SK-N-DZ (cell line): ENCODE measurements at regions not wholly inside any gene's neighbourhood (a gene's known extent, or its start where the extent isn't known, plus 50 kb on each side); places are given as distances from the start of the nearest gene placed in this dataset.
"Not testable (repeated sequence)": the region's sequence is repeated elsewhere in the genome, so short reads cannot be mapped to it uniquely, and the experiment has no call there.

Experiments used
- DNase-seq: peaks from one replicate; pipeline ENCODE4 v3.0.0-alpha.2; 2015; ENCODE audit warnings: low spot score

GRCh38 chr7:26061678-26062603, 90.1 kb upstream of the NFE2L3 start:
- peak; percentile 53 for DNase-seq

GRCh38 chr7:26065652-26066051, 86.3 kb upstream of the NFE2L3 start:
- DNase-seq = peak; percentile 81

- DNase-seq = no peak
Observed at GRCh38 chr7:26066736-26067135, 85.3 kb upstream of the NFE2L3 start.

DNA sequence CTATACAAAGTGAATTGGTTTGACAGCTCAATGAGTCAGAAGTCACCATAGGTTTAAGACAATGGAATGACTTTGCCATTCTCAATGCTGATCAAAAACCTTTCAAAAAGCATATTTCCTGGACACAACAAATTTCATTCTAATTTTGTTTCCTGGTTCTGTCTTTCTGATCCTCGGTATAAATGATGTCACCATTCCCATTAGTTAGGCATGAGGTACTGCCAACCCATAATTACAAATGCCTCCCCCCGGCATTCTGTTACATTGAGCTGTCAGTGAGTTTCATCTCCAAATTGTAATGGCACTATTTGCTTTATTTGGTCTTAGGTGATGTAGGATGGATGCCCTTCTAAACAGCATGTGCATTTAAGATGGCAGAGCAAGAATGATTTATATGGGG, 81.7 kb upstream of the NFE2L3 start:
- DNase-seq = no peak

DNA sequence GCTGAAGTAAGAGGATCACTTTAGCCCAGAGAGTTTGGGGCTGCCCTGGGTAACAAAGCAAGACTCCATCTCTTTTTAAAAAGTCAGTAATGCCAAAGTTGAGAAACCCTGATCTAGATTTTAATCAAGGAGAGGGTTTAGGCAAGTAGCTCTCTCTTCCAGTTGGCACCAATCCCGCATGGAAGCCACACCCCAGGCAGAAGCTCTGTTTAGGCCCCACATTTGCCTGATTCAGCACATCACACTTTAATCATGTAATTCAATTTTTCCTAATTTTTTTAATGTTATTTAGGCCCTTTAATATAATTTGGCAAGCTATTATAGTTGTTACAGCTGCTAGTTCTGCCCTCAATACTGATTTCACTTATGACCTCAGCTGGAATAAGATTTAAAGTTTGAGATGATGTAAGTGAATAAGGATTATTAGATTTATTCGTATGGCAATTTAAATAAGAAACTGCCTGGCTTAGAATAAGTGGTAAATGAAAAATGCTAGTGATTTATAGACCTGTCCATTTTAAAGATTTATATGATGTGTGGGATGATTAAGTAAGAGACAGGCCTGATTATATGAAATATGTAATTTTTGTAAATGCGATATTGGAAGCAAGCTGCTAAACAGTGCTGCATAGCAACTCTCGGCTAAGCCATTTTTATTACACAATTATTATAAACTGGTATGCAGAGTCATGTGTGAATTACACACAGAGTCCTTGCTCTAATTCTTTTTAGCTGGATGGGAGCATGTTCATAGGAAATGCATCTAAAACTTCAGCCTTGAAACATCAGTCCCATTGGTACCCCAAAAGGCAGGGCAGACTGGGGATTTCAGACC, 80.2 kb upstream of the NFE2L3 start:
- peak; percentile 46 for DNase-seq

DNA sequence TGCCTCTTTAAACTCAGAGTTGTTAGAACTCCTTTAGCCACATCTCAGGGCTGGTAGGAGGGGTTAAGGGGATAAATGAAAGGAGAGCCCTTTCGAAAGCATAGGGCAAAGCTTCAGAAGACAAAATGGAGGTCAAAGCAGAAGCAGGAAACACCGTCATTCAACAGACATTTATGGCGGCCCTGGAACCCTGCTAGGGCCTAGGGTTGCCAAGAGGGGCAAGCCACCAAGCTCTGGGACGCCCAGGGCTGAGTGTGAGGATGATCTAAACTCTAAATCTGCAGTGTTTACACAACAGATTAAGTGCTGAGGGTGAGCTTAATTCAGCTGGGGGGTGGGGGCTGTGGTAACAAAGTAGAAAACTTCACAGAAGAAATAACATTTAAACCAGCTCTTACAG, 79.0 kb upstream of the NFE2L3 start:
- DNase-seq = no peak

GRCh38 chr7:26074919-26075318, 77.1 kb upstream of the NFE2L3 start:
- no peak for DNase-seq

- no peak for DNase-seq
Observed at GRCh38 chr7:26076691-26077090, 75.3 kb upstream of the NFE2L3 start.

DNA sequence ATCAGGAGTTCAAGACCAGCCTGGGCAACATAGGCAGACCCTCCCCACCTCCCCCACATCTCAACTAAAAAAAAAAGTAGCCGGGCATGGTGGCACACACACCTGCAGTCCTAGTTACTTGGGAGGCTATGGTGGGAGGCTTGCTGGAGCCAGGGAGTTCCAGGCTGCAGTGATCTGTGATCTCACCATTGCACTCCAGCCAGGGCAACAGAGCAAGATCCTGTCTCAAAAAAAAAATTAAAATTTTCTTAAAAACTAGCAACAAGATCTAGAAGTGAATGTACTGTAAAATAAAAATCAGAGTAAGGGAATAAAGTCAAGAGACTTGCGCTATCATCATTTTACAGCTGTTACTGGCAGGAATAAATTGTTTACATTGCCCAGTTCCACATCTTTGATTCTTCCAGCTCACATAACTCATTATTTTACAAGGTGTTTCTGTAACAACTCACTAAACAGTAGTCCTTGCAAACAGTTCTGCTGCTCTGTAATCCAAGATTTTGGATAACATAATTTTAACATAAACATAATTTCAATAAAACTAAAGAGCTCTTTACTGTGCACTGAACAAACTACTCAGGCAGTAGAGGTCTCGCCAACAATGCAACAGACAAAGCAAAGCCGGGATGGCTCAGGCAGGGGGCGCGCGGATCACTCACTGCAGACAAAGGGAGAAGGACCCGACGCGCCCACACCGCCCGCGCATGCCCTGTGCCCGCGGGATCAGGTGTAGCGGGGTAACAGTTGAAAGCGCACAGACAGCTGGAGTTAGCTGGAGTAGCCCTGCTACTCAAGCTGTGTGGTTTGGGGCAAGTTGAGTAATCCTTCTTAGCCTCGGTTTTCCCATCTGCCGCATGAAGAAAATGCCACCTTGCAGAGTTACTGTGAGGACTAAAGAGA, 73.3 kb upstream of the NFE2L3 start:
- peak; percentile 77 for DNase-seq

- DNase-seq = no peak
Observed at GRCh38 chr7:26081638-26082037, 70.4 kb upstream of the NFE2L3 start.

- no peak for DNase-seq
Observed at GRCh38 chr7:26083113-26083512, 68.9 kb upstream of the NFE2L3 start.

GRCh38 chr7:26084418-26084817, 67.6 kb upstream of the NFE2L3 start:
- DNase-seq = no peak

- DNase-seq = no peak
Observed at GRCh38 chr7:26085771-26086170, 66.2 kb upstream of the NFE2L3 start.

- DNase-seq = peak; percentile 44
Observed at GRCh38 chr7:26087321-26088091, 64.5 kb upstream of the NFE2L3 start.

GRCh38 chr7:26089469-26089868, 62.5 kb upstream of the NFE2L3 start:
- not testable (repeated sequence) for DNase-seq

DNA sequence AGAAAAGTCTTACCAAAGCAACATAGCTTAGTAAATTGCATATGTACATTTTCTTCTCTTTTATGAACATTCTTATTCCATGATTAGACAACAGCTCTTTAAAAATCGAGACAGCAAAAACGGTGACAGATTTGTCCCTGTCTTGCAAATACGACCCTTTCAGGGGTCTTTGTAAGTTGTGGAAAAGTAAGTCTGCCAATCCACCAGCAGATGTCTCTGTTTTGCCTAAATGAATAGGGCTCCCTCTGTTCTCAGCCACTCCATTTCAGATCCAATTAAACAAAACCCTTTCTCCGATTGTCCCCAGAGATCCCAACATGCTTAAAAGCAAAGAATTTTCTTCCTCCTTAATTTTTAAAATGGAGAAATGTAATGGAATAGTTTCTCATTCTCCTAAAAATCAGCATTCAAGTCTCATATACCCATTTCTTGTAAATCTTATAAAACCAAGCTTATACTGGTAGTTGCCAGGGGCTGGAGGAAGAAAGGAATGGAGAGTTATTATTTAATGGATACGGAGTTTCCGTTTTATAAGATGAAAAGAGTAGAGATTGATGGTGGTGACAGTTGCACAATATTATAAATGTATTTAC, 61.0 kb upstream of the NFE2L3 start:
- DNase-seq = peak; percentile 77

GRCh38 chr7:26091933-26092332, 60.1 kb upstream of the NFE2L3 start:
- DNase-seq = no peak

DNA sequence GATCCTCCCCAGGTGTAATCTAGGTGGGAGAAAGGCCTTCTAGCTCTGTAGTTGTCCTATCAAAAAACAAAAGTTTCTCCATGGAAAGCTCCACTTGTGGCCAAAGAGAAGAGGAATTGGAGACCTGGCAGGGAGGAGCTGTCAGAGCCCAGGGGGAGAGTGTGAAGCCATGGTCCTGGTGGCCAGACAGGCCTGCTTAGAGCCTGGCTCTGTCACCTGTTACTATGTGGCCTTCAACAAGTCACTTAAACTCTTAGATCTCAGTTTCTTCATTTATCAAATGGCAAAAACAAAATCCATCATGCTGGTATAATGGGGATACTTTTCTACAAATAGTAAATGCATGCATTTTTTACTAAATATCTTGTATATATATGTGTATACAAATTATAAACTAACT, 59.0 kb upstream of the NFE2L3 start:
- DNase-seq = no peak

GRCh38 chr7:26096136-26096535, 55.9 kb upstream of the NFE2L3 start:
- DNase-seq = no peak
